ENCODE measurements at regions not wholly inside any gene's neighbourhood (a gene's known extent, or its start where the extent isn't known, plus 50 kb on each side); places are given as distances from the start of the nearest gene placed in this dataset.

DNA sequence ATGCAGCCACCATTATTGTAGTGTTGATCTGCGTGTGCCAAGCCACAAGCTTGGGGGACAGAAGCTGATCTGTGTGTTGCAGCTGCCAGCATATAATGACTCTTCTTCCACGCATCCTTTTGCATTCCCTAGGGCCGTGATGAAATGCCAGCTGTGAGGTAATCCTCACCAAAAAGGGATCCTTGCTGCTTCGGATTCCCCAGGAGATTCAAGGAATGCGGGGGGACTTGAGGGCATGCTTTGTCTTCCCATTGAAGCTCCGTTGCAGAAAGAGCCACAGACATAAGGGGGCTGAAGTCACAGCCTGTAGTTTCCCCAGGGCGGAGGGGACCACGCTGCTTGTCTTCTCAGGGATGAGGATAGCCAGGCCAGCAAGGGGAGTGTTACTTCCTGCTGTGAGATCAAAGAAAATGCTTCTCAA is 281.6 kb upstream of the FMN2 start:
- DNase-seq (ENCODE audit: low spot score in 2 of 2): no peak
- no peaks in the 10 kb centered on the region for H3K9me3 ChIP-seq
- no peaks in the 10 kb centered on the region for H3K4me1 ChIP-seq
- H3K4me3 ChIP-seq: no peak overlapping the region
- no peaks in the 10 kb centered on the region for H3K27me3 ChIP-seq
- 40% methylated on average over 8 of the region's 8 CpGs for WGBS
- H3K27ac ChIP-seq: no peak overlapping the region
- H3K36me3 ChIP-seq: no peaks in the 10 kb centered on the region
- TF ChIP-seq POLR2A (IDR thresholded peaks at IDR 0.05): no peak
- TF ChIP-seq EP300 (IDR thresholded peaks at IDR 0.05): no peak
- TF ChIP-seq, protein P1, sequence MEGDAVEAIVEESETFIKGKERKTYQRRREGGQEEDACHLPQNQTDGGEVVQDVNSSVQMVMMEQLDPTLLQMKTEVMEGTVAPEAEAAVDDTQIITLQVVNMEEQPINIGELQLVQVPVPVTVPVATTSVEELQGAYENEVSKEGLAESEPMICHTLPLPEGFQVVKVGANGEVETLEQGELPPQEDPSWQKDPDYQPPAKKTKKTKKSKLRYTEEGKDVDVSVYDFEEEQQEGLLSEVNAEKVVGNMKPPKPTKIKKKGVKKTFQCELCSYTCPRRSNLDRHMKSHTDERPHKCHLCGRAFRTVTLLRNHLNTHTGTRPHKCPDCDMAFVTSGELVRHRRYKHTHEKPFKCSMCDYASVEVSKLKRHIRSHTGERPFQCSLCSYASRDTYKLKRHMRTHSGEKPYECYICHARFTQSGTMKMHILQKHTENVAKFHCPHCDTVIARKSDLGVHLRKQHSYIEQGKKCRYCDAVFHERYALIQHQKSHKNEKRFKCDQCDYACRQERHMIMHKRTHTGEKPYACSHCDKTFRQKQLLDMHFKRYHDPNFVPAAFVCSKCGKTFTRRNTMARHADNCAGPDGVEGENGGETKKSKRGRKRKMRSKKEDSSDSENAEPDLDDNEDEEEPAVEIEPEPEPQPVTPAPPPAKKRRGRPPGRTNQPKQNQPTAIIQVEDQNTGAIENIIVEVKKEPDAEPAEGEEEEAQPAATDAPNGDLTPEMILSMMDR (IDR thresholded peaks at IDR 0.05): no peak
- TF ChIP-seq POLR2AphosphoS5 (IDR thresholded peaks at IDR 0.05): no peak

DNA sequence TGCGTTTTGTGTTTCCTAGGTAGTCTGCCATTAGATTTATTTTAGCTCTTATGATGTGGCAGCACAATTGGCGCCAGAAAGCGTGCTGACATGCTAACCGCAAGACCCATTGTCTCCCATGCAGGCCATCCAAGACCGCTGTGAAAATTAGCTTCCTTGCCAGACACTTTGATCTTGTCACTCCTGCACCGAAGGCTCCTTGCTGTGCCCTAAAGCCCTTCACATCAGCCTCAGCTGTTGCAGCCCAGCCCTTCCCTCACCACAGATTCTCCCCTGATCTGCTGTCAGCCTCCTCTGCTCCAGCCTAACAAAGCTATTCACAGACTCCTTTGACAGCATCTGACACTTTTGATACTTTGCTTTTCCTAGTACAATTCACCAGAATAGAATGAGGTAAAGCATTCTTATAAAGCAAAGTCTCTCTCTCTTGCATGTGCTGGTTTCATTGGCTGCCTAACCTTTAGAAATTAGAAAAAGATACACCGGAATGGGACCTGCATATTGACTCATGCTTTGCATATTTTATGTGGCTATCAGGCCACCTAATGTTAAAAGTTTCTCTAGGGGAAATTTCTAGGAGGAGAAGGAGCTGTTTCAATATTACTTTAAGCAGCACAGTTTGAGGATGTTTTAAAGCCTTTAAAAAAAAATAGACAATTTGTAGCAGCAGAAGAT is 280.3 kb upstream of the FMN2 start:
- no peak overlapping the region for H3K4me3 ChIP-seq
- no peaks in the 10 kb centered on the region for H3K27me3 ChIP-seq
- no peaks in the 10 kb centered on the region for H3K9me3 ChIP-seq
- H3K36me3 ChIP-seq: no peaks in the 10 kb centered on the region
- peaks cover 2% of the 10 kb centered on the region for H3K4me1 ChIP-seq
- DNase-seq (ENCODE audit: low spot score in 2 of 2): no peak
- TF ChIP-seq POLR2A (IDR thresholded peaks at IDR 0.05): no peak
- no peak for TF ChIP-seq POLR2AphosphoS5 (IDR thresholded peaks at IDR 0.05)
- no peak for TF ChIP-seq EP300 (IDR thresholded peaks at IDR 0.05)
- TF ChIP-seq, protein P1 (IDR thresholded peaks at IDR 0.05): no peak
- 56% methylated on average over 7 of the region's 7 CpGs for WGBS
- no peak overlapping the region for H3K27ac ChIP-seq

DNA sequence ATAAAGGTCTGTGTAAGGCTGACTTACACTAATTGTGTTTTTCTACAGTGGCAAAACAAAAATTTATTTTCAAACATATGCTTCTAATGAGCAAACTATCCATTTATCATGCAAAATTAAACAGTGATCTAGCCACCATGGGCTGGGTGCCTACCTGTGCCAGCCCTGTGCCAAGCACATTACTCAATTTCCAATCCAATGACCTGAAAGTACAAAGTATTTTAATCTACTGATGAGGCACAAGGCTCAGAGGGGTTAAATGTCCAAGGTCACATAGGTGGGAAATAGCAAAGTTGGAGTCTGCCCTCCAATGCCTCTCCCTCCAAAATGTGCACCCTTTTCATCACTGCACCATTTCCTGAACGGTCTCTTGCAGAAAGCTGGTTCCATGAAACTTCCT is 279.1 kb upstream of the FMN2 start:
- H3K27me3 ChIP-seq: no peaks in the 10 kb centered on the region
- no peak for DNase-seq (ENCODE audit: low spot score in 2 of 2)
- H3K4me3 ChIP-seq: no peak overlapping the region
- H3K9me3 ChIP-seq: no peaks in the 10 kb centered on the region
- peaks cover 3% of the 10 kb centered on the region for H3K4me1 ChIP-seq
- H3K36me3 ChIP-seq: no peaks in the 10 kb centered on the region
- no peak for TF ChIP-seq POLR2AphosphoS5 (IDR thresholded peaks at IDR 0.05)
- WGBS: 80% methylated on average over 1 of the region's 1 CpG
- no peak overlapping the region for H3K27ac ChIP-seq

DNA sequence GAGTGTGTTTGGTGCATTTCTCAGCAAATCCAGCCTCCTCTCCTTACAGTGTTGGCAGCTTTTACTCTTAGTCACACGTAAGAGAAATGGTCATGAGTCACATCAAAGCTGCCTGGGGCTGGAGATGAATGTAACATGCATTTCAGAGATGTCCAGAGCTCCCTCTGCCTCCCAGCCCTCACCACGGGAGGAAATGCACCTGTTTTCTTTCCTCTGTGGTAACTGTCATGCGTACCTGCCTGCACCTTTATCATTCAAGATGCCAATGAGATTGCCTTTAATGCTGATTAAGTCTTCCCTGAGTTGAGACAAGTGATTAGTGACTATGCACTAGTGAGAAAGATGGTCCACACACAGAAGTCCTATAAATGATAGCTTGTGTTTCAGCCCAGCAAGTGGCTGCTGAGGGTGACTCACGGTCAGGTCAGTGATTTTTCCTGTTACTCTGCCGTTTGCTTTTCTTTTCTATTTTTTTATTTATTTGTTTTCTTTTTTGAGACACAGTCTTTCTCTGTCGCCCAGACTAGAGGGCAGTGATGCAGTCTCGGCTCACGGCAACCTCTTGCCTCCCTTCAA is 277.3 kb upstream of the FMN2 start:
- H3K4me1 ChIP-seq: peaks cover 3% of the 10 kb centered on the region
- H3K27ac ChIP-seq: no peak overlapping the region
- H3K27me3 ChIP-seq: no peaks in the 10 kb centered on the region
- DNase-seq (ENCODE audit: low spot score in 2 of 2): no peak
- no peaks in the 10 kb centered on the region for H3K36me3 ChIP-seq
- no peaks in the 10 kb centered on the region for H3K9me3 ChIP-seq
- 31% methylated on average over 8 of the region's 8 CpGs for whole genome bisulfite sequencing
- TF ChIP-seq POLR2A (IDR thresholded peaks at IDR 0.05) (no peak), EP300 (IDR thresholded peaks at IDR 0.05) (no peak), POLR2AphosphoS5 (IDR thresholded peaks at IDR 0.05) (no peak)
- TF ChIP-seq, protein P1 (IDR thresholded peaks at IDR 0.05): no peak
- no peak overlapping the region for H3K4me3 ChIP-seq

DNA sequence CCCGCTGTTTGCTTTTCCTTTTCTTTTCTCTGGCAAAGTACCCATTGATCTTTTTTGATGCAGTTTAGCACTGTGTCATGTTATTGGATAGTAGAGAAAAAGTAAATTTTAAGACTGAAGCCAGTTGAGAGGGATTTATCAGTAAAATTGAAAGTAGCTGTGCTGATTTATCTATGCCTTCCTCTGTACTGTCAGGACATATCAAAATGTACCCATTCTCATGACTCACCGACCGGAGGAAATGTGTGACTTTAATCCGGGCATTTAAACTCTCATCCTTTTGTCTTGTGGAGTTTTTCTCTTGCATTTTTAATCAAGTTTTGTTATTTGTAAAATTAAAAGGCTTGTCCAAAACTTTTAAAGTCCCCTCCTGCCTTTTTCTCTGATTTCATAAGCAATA is 276.6 kb upstream of the FMN2 start:
- WGBS: 85% methylated on average over 4 of the region's 4 CpGs
- no peaks in the 10 kb centered on the region for H3K36me3 ChIP-seq
- H3K27ac ChIP-seq: no peak overlapping the region
- peaks cover 3% of the 10 kb centered on the region for H3K4me1 ChIP-seq
- H3K27me3 ChIP-seq: no peaks in the 10 kb centered on the region
- H3K9me3 ChIP-seq: no peaks in the 10 kb centered on the region
- TF ChIP-seq, protein P1 (IDR thresholded peaks at IDR 0.05): no peak
- no peak for TF ChIP-seq EP300 (IDR thresholded peaks at IDR 0.05)
- TF ChIP-seq POLR2A (IDR thresholded peaks at IDR 0.05): no peak
- no peak for TF ChIP-seq POLR2AphosphoS5 (IDR thresholded peaks at IDR 0.05)
- H3K4me3 ChIP-seq: no peak overlapping the region
- no peak for DNase-seq (ENCODE audit: low spot score in 2 of 2)

All from suprapubic skin (tissue), 4 donors.